Liver (tissue), 8 donors: ENCODE measurements at regions not wholly inside any gene's neighbourhood (a gene's known extent, or its start where the extent isn't known, plus 50 kb on each side); places are given as distances from the start of the nearest gene placed in this dataset.

Source experiments
- DNase-seq: peaks from one replicate; pipeline ENCODE4 v3.0.0-alpha.2; 2017; ENCODE audit warnings: low spot score
- H3K27ac ChIP-seq, 2 donors: one replicate each; pipeline ENCODE4 v1.7.0; 2013; ENCODE audit warnings: inconsistent platforms in 2 of 2, low read length in 2 of 2, control low read depth in 1 of 2, low read depth in 1 of 2, mild to moderate bottlenecking in 1 of 2
- H3K27me3 ChIP-seq, 4 donors: one replicate each; pipeline versions ENCODE4 v1.6.1 to v1.7.0; 2013; ENCODE audit warnings: low read length in 3 of 4, inconsistent platforms in 1 of 4, mild to moderate bottlenecking in 1 of 4, moderate library complexity in 1 of 4; ENCODE audit not compliant: control insufficient read depth in 4 of 4, insufficient read depth in 4 of 4
- H3K36me3 ChIP-seq, 4 donors: one replicate each; pipeline versions ENCODE4 v1.6.1 to v1.7.0; 2013; ENCODE audit warnings: low read length in 3 of 4, mild to moderate bottlenecking in 3 of 4, low read depth in 1 of 4, moderate library complexity in 1 of 4; ENCODE audit not compliant: control insufficient read depth in 4 of 4, insufficient read depth in 3 of 4
- H3K4me1 ChIP-seq, 4 donors: one replicate each; pipeline versions ENCODE4 v1.6.1 to v1.7.0; 2013; ENCODE audit warnings: low read length in 3 of 4, mild to moderate bottlenecking in 3 of 4, moderate library complexity in 1 of 4; ENCODE audit not compliant: control insufficient read depth in 4 of 4, insufficient read depth in 4 of 4
- H3K4me3 ChIP-seq, 3 donors: one replicate each; pipeline versions ENCODE4 v1.6.1 to v1.7.0; 2013; ENCODE audit warnings: low read length in 3 of 3, control low read depth in 1 of 3, low read depth in 1 of 3, mild to moderate bottlenecking in 1 of 3
- H3K9ac ChIP-seq, 2 donors: one replicate each; pipeline ENCODE4 v1.7.0; 2013; ENCODE audit warnings: low read length in 2 of 2, mild to moderate bottlenecking in 2 of 2, moderate library complexity in 2 of 2, control low read depth in 1 of 2, low read depth in 1 of 2
- H3K9me3 ChIP-seq, 4 donors: one replicate each; pipeline versions ENCODE4 v1.6.1 to v1.7.0; 2013; ENCODE audit warnings: low read length in 3 of 4; ENCODE audit not compliant: control insufficient read depth in 4 of 4
- ATF3 ChIP-seq: IDR thresholded peaks from 2 replicates; pipeline ENCODE4 v1.6.1; 2016; ENCODE audit warnings: antibody characterized with exemption
- EGR1 ChIP-seq, 2 donors: IDR thresholded peaks; 2 replicates each; pipeline ENCODE4 v1.6.1; 2016 to 2018; ENCODE audit warnings: antibody characterized with exemption in 2 of 2, low read depth in 2 of 2
- FOXA1 ChIP-seq: IDR thresholded peaks from 2 replicates; pipeline ENCODE4 v1.6.1; 2016; ENCODE audit warnings: antibody characterized with exemption
- FOXA2 ChIP-seq: IDR thresholded peaks from 2 replicates; pipeline ENCODE4 v1.6.1; 2016; ENCODE audit warnings: antibody characterized with exemption
- GABPA ChIP-seq, 2 donors: IDR thresholded peaks in 1 of 2; conservative IDR thresholded peaks in 1 of 2; 2 replicates each; pipeline ENCODE4 v1.6.1; 2016; ENCODE audit warnings: antibody characterized with exemption in 2 of 2, mild to moderate bottlenecking in 1 of 2, moderate library complexity in 1 of 2
- HNF4A ChIP-seq, 2 donors: conservative IDR thresholded peaks; 2 replicates each; pipeline ENCODE4 v1.6.1; 2016; ENCODE audit warnings: antibody characterized with exemption in 2 of 2, mild to moderate bottlenecking in 2 of 2
- HNF4G ChIP-seq: IDR thresholded peaks from 2 replicates; pipeline ENCODE4 v1.6.1; 2016; ENCODE audit warnings: antibody characterized with exemption
- JUND ChIP-seq, 2 donors: IDR thresholded peaks; 2 replicates each; pipeline ENCODE4 v1.6.1; 2016; ENCODE audit warnings: antibody characterized with exemption in 2 of 2
- MAX ChIP-seq: IDR thresholded peaks from 2 replicates; pipeline ENCODE4 v1.6.1; 2016; ENCODE audit warnings: antibody characterized with exemption
- NR2F2 ChIP-seq: IDR thresholded peaks from 2 replicates; pipeline ENCODE4 v1.6.1; 2016; ENCODE audit warnings: antibody characterized with exemption
- RAD21 ChIP-seq, 2 donors: IDR thresholded peaks; 2 replicates each; pipeline ENCODE4 v1.6.1; 2016; ENCODE audit warnings: antibody characterized with exemption in 2 of 2, mild to moderate bottlenecking in 2 of 2
- REST ChIP-seq: IDR thresholded peaks from 2 replicates; pipeline ENCODE4 v1.6.1; 2016; ENCODE audit warnings: antibody characterized with exemption, mild to moderate bottlenecking
- RXRA ChIP-seq, 2 donors: IDR thresholded peaks; 2 replicates each; pipeline ENCODE4 v1.6.1; 2017 to 2018; ENCODE audit warnings: antibody characterized with exemption in 2 of 2, mild to moderate bottlenecking in 1 of 2
- SP1 ChIP-seq: IDR thresholded peaks from 2 replicates; pipeline ENCODE4 v1.6.1; 2018; ENCODE audit warnings: antibody characterized with exemption, mild to moderate bottlenecking
- TAF1 ChIP-seq: conservative IDR thresholded peaks from 2 replicates; pipeline ENCODE4 v1.6.1; 2016; ENCODE audit warnings: antibody characterized with exemption, mild to moderate bottlenecking
- YY1 ChIP-seq: IDR thresholded peaks from 2 replicates; pipeline ENCODE4 v1.6.1; 2016; ENCODE audit warnings: antibody characterized with exemption, mild to moderate bottlenecking
- ZBTB33 ChIP-seq: IDR thresholded peaks from 2 replicates; pipeline ENCODE4 v1.6.1; 2016; ENCODE audit warnings: antibody characterized with exemption
- WGBS: extraction: QIAGEN DNeasy Blood & Tissue Kit; methylation state at CpG from one replicate; pipeline ENCODE4 v1.1.7; 2013; 5-methylcytosine and 5-hydroxymethylcytosine counted together
- TF ChIP-seq, protein P1 (sequence below): fragments of 150-350 bp; IDR thresholded peaks from 2 replicates; pipeline ENCODE4 v1.5.1; 2017; ENCODE audit warnings: improper control_type of control experiment, low read depth, low read length; ENCODE audit not compliant: missing input control
- donor health status: healthy.
- donor health status: healthy.
- donor health status: healthy.
- donor health status: healthy.
- donor health status: healthy.

DNA sequence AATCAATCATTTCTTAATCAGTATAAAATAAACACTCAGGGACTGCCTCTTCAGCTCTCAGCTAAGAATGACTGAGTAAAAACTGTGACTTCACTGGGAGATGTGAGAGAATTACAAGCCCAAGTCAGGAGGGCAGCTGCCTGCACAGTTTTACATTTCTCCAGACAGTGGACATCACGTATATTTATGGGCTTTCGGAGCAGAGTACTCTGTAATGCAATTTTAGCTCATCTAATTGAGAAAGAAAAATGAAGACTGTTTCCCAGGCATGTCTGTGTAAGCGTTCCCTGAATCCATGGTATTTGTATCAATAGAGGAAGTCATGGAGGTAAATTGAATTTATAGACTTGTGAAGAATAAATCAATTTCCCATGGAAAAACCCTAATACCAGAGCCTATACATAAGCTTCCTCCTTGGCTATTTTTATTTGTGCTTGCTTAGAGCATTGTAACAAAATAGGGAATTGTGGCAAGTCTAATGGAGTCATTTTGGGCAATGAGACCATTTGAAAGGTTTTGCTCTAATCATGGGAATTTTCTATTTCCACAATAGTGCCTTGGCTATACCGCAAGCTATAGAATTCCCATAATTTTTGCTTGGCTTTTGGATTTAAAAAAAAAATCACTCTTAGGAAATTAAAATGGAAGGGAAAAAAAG, 87.2 kb downstream of the SLC5A7 start:
- H3K4me3 ChIP-seq = no peak overlapping the region
- 86% methylated on average over 4 of the region's 4 CpGs for WGBS
- H3K27me3 ChIP-seq = peaks cover 0 to 2% (median 0%) of the 10 kb centered on the region in 4 donors
- DNase-seq = no peak
- TF ChIP-seq SP1 = no peak
- no peak for TF ChIP-seq ATF3
- TF ChIP-seq HNF4A (conservative IDR thresholded peaks at IDR 0.05) = no peak
- TF ChIP-seq TAF1 = no peak
- no peak for TF ChIP-seq FOXA2
- TF ChIP-seq NR2F2 = no peak
- TF ChIP-seq MAX = no peak
- TF ChIP-seq RAD21 (IDR thresholded peaks at IDR 0.05) = no peak
- no peak for TF ChIP-seq JUND (IDR thresholded peaks at IDR 0.05)
- TF ChIP-seq REST = no peak
- no peak for TF ChIP-seq GABPA (IDR thresholded peaks at IDR 0.05 in 1 of 2, conservative IDR thresholded peaks at IDR 0.05 in 1 of 2)
- TF ChIP-seq ZBTB33 = no peak
- TF ChIP-seq EGR1 (IDR thresholded peaks at IDR 0.05; ENCODE audit: low read depth in 2 of 2) = no peak
- TF ChIP-seq RXRA (IDR thresholded peaks at IDR 0.05) = no peak
- TF ChIP-seq HNF4G = no peak
- TF ChIP-seq, protein P1, sequence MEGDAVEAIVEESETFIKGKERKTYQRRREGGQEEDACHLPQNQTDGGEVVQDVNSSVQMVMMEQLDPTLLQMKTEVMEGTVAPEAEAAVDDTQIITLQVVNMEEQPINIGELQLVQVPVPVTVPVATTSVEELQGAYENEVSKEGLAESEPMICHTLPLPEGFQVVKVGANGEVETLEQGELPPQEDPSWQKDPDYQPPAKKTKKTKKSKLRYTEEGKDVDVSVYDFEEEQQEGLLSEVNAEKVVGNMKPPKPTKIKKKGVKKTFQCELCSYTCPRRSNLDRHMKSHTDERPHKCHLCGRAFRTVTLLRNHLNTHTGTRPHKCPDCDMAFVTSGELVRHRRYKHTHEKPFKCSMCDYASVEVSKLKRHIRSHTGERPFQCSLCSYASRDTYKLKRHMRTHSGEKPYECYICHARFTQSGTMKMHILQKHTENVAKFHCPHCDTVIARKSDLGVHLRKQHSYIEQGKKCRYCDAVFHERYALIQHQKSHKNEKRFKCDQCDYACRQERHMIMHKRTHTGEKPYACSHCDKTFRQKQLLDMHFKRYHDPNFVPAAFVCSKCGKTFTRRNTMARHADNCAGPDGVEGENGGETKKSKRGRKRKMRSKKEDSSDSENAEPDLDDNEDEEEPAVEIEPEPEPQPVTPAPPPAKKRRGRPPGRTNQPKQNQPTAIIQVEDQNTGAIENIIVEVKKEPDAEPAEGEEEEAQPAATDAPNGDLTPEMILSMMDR = no peak
- TF ChIP-seq FOXA1 = no peak
- no peak for TF ChIP-seq YY1
- H3K4me1 ChIP-seq = no peaks in the 10 kb centered on the region
- H3K36me3 ChIP-seq = no peaks in the 10 kb centered on the region
- peaks cover 0 to 4% (median 0%) of the 10 kb centered on the region in 4 donors for H3K9me3 ChIP-seq
- no peak overlapping the region for H3K9ac ChIP-seq
- no peak overlapping the region for H3K27ac ChIP-seq
